Ishikawa (cell line): ENCODE measurements at regions not wholly inside any gene's neighbourhood (a gene's known extent, or its start where the extent isn't known, plus 50 kb on each side); places are given as distances from the start of the nearest gene placed in this dataset.

Experiments
- REST ChIP-seq: IDR thresholded peaks from 2 replicates; pipeline ENCODE4 v1.6.1; 2012; ENCODE audit warnings: low read depth, mild to moderate bottlenecking
- TCF12 ChIP-seq: IDR thresholded peaks from 2 replicates; pipeline ENCODE4 v1.6.1; 2012; ENCODE audit warnings: low read depth

- TF ChIP-seq REST (no peak), TCF12 (no peak)
Measured at GRCh38 chr3:171939578-171939977, 96.4 kb downstream of the TMEM212 start.
